Fibroblast of mammary gland (primary cell): ENCODE measurements at regions not wholly inside any gene's neighbourhood (a gene's known extent, or its start where the extent isn't known, plus 50 kb on each side); places are given as distances from the start of the nearest gene placed in this dataset.
A peak's percentile ranks its signal among the peaks of the same experiment; 100 is the strongest.

Experiments
- DNase-seq: peaks from one replicate; pipeline ENCODE4 v3.0.0-alpha.2; 2010; ENCODE audit warnings: low read depth
- H3K4me3 ChIP-seq: 2 replicates; pipeline ENCODE4 v1.5.1; 2011; ENCODE audit warnings: low read depth, mild to moderate bottlenecking, low read length, moderate library complexity; ENCODE audit not compliant: control insufficient read depth
- TF ChIP-seq, protein P1 (sequence below): conservative IDR thresholded peaks from 2 replicates; pipeline ENCODE4 v1.5.1; 2011; ENCODE audit warnings: low read depth, low read length, inconsistent platforms; ENCODE audit not compliant: control insufficient read depth, insufficient read depth

DNA sequence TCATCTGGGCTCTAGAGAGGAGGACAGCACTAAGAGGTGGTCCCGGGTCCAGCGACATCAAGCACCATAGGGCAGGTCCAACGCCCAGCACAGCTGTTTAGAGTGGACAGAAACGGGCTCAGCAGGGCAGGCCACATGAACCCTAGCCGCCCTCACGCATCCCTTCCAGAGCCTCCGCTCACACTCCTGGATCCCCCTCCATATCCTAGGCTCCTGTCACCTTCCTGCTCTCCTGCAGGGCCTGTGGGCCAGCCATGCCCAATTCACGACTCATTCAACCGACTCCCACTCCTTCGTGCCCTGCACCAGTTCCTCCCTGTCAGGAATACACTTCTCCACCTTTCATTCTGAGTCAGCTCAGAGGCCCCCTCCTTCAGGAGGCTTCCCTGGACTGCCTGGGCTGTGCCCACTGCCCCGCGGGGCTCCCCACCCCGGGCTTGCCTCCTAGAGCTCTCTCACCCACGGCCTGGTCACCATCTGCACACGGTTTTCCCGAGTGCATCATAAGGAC, 90.2 kb downstream of the LINGO1 start:
- TF ChIP-seq, protein P1, sequence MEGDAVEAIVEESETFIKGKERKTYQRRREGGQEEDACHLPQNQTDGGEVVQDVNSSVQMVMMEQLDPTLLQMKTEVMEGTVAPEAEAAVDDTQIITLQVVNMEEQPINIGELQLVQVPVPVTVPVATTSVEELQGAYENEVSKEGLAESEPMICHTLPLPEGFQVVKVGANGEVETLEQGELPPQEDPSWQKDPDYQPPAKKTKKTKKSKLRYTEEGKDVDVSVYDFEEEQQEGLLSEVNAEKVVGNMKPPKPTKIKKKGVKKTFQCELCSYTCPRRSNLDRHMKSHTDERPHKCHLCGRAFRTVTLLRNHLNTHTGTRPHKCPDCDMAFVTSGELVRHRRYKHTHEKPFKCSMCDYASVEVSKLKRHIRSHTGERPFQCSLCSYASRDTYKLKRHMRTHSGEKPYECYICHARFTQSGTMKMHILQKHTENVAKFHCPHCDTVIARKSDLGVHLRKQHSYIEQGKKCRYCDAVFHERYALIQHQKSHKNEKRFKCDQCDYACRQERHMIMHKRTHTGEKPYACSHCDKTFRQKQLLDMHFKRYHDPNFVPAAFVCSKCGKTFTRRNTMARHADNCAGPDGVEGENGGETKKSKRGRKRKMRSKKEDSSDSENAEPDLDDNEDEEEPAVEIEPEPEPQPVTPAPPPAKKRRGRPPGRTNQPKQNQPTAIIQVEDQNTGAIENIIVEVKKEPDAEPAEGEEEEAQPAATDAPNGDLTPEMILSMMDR: no peak
- peak overlapping the region; percentile 53 for H3K4me3 ChIP-seq
- peak; percentile 19 for DNase-seq

DNA sequence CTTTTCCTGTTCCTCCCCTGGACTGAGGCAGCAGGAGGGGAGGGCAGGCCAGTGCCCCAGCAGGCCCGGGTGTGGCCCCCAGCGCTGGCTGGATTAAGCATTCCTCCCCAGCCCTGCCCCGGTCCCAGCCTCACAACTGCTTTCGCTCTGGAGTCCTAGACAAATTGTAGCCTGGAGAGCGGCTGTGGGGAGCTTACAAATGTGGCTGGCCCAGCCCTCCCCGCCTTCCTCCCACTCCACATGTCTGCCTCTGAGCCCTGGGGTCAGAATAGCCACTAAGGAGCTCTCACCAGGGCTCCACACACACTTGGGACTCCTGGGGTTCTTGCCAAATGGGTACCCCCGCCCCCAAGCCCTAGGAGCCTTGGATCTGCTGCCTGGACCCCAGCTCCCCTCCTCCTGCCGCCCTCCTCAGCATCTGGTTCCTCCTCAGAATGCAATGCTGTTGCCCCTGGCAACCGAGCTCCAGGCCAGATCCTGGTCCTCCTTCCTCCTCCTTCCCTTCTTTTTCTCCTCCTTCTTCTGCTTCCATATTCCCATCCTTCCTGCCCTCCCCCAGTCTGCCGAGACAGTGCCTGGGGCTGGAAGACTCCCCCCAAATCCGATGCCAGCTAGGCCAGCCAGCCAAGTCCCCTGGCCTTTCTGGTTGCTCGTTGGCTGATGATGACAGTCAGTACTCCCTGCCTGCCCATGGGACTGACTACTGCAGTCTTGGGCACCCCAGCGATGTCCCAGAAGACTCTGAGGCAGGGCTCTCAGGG, 91.1 kb downstream of the LINGO1 start:
- TF ChIP-seq, protein P1: no peak
- H3K4me3 ChIP-seq: no peak overlapping the region
- DNase-seq: no peak

DNA sequence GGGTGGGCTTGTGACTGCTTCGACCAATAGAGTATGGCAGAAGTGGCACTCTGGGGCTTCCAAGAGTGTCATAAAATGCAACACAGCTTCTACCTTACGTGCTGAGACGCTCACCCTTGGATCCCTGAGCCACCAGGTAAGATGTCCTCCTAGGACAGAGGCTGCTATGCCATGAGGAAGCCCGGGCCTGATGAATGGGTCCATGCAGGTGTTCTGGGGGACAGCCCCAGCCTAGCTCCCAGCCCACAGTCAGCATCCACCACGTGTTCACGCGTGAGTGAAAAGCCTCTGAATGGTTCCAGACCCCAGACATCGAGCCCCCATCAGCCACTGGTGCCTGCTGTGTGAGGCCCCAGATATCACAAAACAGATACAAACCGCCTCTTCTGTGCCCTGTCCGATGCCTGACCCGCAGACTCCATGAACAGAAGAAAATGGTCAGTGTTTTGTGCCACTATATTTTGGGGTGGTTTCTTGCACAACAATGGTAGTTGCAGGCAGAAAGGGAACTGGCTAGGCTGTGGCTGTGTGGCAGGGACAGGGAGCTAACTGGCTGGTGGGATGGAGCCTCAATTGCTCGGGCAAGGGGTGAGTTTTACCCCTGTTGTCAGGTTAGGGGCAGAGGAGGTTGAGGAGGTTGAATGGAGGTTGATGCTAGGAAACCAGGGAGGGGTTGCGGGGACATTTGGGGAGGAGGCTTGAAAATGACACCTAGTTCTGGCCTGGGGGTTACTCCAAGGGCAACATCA, 92.2 kb downstream of the LINGO1 start:
- DNase-seq: no peak
- H3K4me3 ChIP-seq: no peak overlapping the region
- TF ChIP-seq, protein P1: no peak

DNA sequence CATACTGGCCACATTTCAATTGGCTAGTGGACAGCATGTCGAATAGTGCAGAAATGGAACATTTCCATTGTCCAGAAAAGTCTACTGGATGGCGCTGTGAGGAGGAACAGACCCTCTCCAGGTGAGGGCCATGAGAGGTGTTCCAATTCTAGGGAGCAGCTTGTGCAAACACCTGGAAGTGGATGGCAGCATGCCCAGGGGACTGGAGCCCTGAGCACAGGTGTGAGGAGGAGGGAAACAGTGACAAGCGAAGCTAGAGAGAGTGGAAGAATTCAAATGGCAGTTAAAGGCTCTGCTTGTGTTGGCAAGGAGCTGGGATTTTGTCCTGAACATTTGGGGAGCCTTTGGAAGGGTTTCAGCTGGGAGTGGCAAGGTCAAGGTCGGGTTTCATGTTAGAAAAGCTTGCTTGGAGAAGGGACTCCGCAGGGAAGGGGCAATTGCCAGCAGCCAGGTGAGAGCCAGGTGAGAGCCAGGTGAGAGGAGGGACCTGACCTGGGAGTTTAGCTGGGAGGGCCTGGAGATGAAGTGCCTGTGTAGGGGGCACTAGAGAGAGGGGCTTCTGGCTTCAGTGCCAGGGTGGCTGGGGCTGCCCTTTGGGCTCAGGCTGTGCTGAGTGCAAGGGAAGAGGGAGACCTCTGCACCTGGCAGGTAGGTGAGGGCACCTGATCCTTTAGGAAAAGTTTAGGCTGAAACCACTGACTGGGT, 93.8 kb downstream of the LINGO1 start:
- no peak for DNase-seq
- no peak overlapping the region for H3K4me3 ChIP-seq
- TF ChIP-seq, protein P1: no peak

DNA sequence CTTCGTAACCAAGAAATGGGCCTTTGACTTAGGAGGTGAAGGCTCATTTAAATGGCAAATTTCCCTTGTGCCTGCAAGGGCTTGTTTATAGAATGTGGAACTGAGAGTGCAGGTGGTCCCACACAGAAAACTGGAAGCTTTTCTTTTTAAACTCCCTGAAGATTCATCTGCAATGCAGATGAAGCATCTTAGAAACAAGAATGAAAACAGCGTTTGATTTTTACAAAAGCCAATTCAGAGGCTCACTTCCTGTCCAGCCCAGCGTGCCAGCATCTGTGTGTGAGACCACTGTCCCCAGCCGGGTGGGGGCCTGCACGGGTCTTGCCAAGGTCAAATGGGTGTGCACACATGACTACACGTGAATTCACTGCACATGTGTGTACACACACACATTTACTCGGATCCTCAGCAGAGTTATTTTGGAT, 94.7 kb downstream of the LINGO1 start:
- TF ChIP-seq, protein P1: no peak
- H3K4me3 ChIP-seq: no peak overlapping the region
- DNase-seq: no peak

DNA sequence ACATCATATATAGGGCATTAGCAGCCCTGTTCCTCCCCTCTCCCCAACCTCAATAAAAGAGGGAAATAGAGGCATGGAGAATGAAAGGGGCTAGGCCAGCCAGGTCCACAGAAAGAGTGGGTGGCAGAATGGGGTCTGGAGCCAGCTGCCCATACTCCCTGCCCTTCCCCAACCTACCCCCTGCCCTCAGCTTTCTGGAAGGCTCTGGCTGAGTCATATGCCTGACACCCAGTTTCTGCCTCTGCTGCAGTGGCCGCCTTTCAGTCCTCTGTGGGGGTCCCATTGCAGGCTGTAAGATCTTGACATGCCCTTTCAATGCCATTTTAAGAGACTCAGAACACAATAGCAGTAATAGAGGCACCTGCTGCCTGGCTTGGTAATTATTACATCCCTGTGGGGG, 95.7 kb downstream of the LINGO1 start:
- DNase-seq: no peak
- no peak overlapping the region for H3K4me3 ChIP-seq
- TF ChIP-seq, protein P1: no peak
